Hematopoietic multipotent progenitor cell (in vitro differentiated cells): ENCODE measurements at regions not wholly inside any gene's neighbourhood (a gene's known extent, or its start where the extent isn't known, plus 50 kb on each side); places are given as distances from the start of the nearest gene placed in this dataset.

Experiments
- DNase-seq, 3 donors: peaks; one replicate each; pipeline ENCODE4 v3.0.0-alpha.2; 2011 to 2015; ENCODE audit warnings: low read depth in 2 of 3, low spot score in 2 of 3

DNA sequence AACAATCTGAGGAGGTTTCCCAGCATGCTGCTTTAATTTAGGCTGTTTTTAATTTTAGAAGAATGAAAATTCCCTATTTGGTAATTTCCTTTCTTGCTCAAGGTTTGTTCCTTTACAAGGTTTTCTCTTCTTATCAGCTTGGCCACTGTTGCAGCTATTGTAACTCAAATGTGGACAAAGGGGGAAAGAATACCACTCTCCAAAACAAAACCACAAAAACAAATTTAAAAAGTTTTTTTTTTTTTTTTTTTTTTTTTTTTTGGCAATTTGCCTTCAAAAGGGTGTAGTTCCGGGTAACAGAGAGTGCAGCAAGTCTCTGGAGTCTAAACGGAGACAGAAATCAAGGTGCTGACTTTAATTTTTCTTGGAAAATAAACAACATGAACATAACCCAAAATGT, 306.4 kb upstream of the ARGLU1 start:
- DNase-seq, result peak in 2 of 3 donors; percentile 26 to 85

GRCh38 chr13:106873810-106874209, 305.9 kb upstream of the ARGLU1 start:
- no peak for DNase-seq

DNA sequence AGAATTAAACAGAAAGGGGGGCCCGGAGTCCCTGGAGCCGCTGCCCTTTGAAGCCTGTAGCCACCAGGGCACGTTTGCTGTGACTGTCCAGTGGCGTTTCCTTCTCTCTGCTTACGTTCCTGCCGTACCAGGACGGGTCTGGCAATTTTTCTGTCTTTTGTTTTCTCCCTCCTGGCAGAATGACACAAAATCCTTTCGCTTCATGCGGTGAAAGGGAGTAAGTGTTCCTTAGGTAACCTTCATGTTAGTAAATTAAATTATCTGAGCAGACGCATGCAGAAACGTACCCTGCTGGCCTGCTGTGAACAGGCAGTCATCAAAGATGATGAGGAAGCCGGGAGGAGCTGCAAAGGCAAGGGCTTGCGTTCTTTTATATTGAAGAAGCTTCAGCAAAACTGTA, 299.3 kb upstream of the ARGLU1 start:
- peak in 2 of 3 donors; percentile 48 to 79 for DNase-seq

DNA sequence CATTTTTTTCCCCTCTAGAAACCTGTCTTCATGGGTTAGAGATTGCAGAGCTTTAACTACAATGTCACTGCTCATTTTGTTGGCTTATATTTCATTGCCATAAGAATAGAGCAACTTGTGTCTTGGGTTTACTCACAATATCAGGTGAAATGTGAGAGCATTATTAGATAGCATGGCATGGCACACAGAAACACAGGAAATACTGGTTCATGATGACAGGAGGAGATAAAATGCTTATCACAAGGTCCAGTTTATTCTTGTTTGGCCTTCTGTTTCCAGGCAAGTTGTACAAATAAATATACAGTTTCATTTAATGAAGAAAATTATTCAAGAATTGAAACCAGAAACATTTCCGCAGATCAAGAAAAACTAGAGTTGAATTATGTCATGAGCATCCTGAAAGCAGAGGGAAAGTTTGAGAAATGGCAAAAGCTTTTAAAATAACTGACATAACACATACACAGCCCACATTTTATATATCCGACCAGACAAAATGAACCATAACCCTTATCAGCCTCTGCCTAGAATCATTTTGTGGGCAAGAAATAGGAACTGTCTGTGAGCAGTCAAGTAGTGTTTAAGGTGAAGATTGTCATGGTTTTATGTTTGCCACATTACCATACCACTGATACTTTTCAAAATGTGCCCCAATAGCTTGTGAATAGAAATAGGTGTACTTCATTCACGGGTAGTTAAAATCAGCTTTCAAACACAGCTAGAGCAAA, 297.9 kb upstream of the ARGLU1 start:
- peak in 2 of 3 donors; percentile 62 to 88 for DNase-seq

GRCh38 chr13:106859533-106859904, 291.6 kb upstream of the ARGLU1 start:
- DNase-seq, result no peak

DNA sequence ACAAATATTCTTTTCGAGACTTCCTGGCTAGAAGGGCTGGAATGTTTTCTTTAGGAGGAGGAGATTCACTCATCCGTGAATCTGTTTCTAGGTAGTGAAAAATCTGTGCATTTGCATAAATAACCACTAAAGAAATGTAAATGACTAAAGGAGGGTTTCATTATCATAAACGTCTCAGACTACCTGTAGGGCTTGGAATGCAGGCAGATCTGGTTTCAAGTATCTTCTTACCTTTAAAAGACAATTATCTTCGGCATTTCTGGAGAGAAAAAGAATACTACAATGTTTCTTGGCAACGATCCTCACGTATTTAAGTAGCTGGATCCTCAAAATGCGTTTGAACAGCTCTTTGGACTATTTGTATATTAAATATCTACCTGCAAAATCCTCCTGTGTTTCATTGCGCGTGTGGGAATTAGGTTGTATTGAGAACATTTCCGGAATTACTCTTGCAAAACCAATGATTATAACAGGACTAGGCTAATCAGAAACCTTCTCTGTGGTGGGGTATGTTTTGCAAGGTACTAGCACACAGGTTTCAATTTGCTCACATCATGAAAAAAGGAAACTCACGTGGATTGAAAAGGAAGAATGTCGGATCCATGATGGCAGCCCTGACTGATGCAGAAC, 291.1 kb upstream of the ARGLU1 start:
- no peak for DNase-seq

GRCh38 chr13:106852436-106852835, 284.5 kb upstream of the ARGLU1 start:
- no peak for DNase-seq

GRCh38 chr13:106850973-106851650, 283.2 kb upstream of the ARGLU1 start:
- no peak for DNase-seq

DNA sequence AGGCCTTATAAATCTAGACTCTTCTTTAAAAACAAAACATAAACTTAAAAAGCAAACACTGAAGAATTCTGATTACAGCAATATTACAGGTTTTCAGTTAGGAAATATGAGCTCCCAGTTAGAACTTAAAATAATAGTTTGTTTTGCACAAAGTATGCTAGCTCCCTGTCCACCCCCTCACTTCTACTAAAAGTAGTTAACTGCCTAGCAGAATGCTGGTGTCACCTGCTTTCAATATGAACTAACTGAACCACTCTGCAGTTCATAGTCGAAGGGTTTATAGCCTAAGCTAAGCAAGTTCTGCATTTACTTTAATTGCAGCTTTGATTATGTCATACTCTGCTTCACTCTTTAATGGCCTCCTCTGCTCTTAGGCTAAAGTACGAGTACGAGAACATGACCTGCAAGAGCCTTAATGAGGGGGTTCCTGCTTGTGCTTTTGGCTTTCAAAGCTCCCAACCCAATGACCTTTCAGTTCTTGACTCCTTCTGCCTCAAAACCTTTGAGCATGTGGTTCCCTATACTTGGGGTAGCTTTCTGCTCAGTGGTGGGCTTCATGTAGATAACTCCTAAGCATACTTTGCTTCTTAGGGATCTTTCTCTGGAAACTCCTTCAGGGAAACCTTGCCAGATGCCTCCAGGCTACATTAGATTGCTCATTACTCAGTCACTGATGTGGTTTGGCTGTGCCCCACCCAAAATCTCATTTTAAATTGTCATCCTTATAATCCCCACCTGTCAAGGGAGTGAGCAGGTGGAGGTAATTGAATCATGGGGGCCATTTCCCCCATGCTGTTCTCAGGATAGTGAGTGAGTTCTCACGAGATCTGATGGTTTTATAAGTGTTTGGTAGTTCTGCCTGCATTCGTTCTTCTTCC, 278.9 kb upstream of the ARGLU1 start:
- no peak for DNase-seq

- DNase-seq, result no peak
Observed at GRCh38 chr13:106836186-106836802, 268.4 kb upstream of the ARGLU1 start.

DNA sequence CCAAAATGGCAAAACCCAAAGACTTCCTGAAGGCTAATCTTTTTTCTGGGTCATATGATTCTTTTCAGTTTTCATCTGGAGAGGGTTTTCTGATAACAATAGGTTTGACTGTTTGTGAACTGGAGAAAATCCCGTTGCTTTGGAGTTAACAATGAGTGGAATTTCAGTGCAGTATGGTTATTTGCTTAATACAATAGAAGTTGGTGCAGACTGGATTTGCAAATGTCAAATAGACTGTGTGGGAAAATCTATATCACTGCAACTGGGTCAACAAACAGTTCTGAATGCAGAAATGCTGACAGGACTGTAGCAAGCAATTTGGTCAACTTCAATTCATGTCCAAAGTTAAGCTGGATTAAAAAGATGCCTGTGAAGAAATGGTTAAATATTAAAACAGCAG, 267.5 kb upstream of the ARGLU1 start:
- DNase-seq, result no peak

DNA sequence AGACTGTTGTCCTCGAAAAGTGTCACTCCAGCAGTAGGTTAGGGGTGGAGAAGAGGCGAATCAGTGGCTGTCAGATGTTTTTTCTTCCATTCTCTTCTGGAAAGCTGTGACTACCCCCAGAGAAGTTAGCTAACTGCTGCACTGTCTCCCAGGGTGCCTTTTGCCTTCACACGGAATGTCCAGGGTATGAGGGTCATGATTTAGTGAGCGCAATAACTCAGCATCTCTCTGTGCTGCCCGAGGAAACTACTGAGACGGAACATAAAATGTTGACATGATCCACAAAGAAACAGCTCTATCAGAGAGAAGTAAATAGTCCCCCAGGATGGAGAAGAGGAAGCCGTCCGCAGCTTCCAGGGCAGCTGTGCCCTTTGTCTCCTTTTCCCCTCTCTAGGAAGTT, 254.0 kb upstream of the ARGLU1 start:
- no peak for DNase-seq

GRCh38 chr13:106819413-106820180, 251.7 kb upstream of the ARGLU1 start:
- no peak for DNase-seq

GRCh38 chr13:106818971-106819370, 251.0 kb upstream of the ARGLU1 start:
- DNase-seq, result no peak

GRCh38 chr13:106815545-106815944, 247.6 kb upstream of the ARGLU1 start:
- DNase-seq, result no peak

DNA sequence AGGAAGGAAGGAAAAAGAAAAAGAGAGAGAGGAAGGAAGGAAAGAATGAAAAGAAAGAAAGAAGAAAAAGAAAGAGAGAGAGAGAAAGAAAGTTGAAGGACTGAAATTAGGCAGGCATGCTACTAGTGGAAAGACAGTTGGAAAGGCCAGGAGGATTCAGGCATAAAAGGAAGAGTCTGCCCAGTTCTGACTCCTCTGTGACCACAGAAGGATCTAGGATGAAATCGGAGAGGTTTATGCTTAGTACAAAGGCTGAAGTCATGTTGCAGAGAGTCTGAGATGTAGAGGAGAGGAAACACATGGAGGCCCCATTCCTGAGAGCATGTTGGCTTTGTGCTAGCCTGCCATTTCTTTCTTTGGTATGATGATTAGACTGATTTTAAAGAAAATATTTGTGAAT, 246.5 kb upstream of the ARGLU1 start:
- DNase-seq, result peak in 1 of 3 donors; percentile 12

GRCh38 chr13:106810069-106810468, 242.1 kb upstream of the ARGLU1 start:
- no peak for DNase-seq

DNA sequence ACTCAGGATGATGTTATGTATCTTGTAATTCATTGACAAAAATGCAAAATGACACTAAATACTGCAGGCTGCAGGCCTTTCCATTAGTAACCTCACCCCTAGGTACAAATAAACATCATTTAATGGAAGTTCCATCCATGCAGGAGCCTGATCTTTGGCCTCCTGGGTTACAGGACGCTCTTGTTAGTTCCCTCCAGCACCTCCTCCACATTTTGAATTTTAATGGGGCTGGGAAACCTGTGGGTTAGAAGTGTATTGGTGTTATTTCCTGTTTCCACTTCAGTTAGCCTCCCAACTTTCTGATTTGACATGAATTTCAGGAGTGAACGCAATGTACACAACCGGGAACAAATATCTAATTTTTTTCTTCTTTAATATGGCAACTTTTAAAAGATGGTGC, 237.1 kb upstream of the ARGLU1 start:
- DNase-seq, result no peak

DNA sequence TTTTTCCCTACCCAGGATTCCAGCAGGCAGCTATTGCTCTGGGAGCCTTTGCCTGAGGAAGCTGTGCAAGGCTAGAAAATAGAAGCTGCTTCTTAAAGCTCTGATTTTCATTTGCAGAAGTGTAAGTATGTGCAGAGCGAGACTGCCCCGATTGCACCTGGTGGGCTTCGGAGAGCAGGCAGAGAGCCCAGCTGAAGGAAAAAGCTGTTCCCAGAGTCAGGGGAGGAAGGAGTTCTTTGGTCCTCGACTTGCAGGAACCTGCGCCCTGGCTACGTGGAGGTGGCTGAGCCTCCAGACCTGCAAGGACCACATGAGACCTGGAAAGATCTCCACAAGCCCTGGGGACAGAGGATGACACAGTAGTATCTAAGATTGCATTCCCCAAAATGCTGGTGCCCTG, 235.0 kb upstream of the ARGLU1 start:
- no peak for DNase-seq

GRCh38 chr13:106799781-106800335, 231.9 kb upstream of the ARGLU1 start:
- DNase-seq, result no peak
